ENCODE measurements at regions not wholly inside any gene's neighbourhood (a gene's known extent, or its start where the extent isn't known, plus 50 kb on each side); places are given as distances from the start of the nearest gene placed in this dataset.

DNA sequence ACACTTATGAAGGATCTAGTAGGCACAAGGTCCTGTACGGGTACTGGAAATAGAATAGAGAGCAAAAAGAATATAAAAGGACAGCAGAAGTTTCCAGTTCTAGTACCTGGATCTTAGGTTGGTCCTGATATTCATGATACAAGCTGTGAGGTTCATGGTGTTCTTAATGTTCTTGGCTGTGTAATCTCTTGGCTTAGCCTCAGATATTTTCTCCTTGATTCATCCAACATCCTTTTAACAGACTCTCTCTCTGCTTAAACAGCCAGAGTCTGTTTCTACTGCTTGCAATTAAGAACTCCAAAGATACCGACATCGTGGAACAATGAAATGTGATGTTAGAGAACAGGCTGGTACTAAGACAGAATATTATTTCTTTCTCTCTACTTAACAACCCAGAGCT lies 49.9 kb downstream of the CNTN3 start:
- H3K36me3 Mint-ChIP-seq = no peaks in the 10 kb centered on the region
- H3K27me3 Mint-ChIP-seq (ENCODE audit: low read depth) = no peaks in the 10 kb centered on the region
- ChIA-PET POLR2A (no interaction called here), CTCF (no interaction called here)
- TF ChIP-seq KAT7 (CRISPR knock-in tag; IDR thresholded peaks at IDR 0.05; ENCODE audit: borderline replicate concordance) (no peak), EMX1 (CRISPR knock-in tag; IDR thresholded peaks at IDR 0.05) (no peak), GABPB1 (CRISPR knock-in tag; IDR thresholded peaks at IDR 0.05) (no peak), GRHL2 (CRISPR knock-in tag; IDR thresholded peaks at IDR 0.05; ENCODE audit: insufficient replicate concordance, severe bottlenecking) (no peak), ELF4 (CRISPR knock-in tag; IDR thresholded peaks at IDR 0.05; ENCODE audit: low read depth) (no peak), ZNF317 (CRISPR knock-in tag; IDR thresholded peaks at IDR 0.05; ENCODE audit: borderline replicate concordance, low read depth) (no peak), PRRX2 (CRISPR knock-in tag; IDR thresholded peaks at IDR 0.05) (no peak), ZNF416 (CRISPR knock-in tag; IDR thresholded peaks at IDR 0.05) (no peak), SP1 (CRISPR knock-in tag; conservative IDR thresholded peaks at IDR 0.05) (no peak), TEAD4 (CRISPR knock-in tag; IDR thresholded peaks at IDR 0.05) (no peak), SMAD3 (CRISPR knock-in tag; IDR thresholded peaks at IDR 0.05; ENCODE audit: borderline replicate concordance) (no peak), ZBTB21 (CRISPR knock-in tag; IDR thresholded peaks at IDR 0.05; ENCODE audit: borderline replicate concordance) (no peak)
- TF ChIP-seq, protein P1, sequence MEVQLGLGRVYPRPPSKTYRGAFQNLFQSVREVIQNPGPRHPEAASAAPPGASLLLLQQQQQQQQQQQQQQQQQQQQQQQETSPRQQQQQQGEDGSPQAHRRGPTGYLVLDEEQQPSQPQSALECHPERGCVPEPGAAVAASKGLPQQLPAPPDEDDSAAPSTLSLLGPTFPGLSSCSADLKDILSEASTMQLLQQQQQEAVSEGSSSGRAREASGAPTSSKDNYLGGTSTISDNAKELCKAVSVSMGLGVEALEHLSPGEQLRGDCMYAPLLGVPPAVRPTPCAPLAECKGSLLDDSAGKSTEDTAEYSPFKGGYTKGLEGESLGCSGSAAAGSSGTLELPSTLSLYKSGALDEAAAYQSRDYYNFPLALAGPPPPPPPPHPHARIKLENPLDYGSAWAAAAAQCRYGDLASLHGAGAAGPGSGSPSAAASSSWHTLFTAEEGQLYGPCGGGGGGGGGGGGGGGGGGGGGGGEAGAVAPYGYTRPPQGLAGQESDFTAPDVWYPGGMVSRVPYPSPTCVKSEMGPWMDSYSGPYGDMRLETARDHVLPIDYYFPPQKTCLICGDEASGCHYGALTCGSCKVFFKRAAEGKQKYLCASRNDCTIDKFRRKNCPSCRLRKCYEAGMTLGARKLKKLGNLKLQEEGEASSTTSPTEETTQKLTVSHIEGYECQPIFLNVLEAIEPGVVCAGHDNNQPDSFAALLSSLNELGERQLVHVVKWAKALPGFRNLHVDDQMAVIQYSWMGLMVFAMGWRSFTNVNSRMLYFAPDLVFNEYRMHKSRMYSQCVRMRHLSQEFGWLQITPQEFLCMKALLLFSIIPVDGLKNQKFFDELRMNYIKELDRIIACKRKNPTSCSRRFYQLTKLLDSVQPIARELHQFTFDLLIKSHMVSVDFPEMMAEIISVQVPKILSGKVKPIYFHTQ (CRISPR knock-in tag; IDR thresholded peaks at IDR 0.05) = no peak
- TF ChIP-seq, protein P2, sequence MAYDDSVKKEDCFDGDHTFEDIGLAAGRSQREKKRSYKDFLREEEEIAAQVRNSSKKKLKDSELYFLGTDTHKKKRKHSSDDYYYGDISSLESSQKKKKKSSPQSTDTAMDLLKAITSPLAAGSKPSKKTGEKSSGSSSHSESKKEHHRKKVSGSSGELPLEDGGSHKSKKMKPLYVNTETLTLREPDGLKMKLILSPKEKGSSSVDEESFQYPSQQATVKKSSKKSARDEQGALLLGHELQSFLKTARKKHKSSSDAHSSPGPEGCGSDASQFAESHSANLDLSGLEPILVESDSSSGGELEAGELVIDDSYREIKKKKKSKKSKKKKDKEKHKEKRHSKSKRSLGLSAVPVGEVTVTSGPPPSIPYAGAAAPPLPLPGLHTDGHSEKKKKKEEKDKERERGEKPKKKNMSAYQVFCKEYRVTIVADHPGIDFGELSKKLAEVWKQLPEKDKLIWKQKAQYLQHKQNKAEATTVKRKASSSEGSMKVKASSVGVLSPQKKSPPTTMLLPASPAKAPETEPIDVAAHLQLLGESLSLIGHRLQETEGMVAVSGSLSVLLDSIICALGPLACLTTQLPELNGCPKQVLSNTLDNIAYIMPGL (CRISPR knock-in tag; IDR thresholded peaks at IDR 0.05) = no peak
- TF ChIP-seq, protein P3, sequence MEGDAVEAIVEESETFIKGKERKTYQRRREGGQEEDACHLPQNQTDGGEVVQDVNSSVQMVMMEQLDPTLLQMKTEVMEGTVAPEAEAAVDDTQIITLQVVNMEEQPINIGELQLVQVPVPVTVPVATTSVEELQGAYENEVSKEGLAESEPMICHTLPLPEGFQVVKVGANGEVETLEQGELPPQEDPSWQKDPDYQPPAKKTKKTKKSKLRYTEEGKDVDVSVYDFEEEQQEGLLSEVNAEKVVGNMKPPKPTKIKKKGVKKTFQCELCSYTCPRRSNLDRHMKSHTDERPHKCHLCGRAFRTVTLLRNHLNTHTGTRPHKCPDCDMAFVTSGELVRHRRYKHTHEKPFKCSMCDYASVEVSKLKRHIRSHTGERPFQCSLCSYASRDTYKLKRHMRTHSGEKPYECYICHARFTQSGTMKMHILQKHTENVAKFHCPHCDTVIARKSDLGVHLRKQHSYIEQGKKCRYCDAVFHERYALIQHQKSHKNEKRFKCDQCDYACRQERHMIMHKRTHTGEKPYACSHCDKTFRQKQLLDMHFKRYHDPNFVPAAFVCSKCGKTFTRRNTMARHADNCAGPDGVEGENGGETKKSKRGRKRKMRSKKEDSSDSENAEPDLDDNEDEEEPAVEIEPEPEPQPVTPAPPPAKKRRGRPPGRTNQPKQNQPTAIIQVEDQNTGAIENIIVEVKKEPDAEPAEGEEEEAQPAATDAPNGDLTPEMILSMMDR (IDR thresholded peaks at IDR 0.05) = no peak
- TF ChIP-seq, protein P4, sequence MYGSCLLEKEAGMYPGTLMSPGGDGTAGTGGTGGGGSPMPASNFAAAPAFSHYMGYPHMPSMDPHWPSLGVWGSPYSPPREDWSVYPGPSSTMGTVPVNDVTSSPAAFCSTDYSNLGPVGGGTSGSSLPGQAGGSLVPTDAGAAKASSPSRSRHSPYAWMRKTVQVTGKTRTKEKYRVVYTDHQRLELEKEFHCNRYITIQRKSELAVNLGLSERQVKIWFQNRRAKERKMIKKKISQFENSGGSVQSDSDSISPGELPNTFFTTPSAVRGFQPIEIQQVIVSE (CRISPR knock-in tag; IDR thresholded peaks at IDR 0.05; ENCODE audit: borderline replicate concordance) = no peak
- TF ChIP-seq, protein P5, sequence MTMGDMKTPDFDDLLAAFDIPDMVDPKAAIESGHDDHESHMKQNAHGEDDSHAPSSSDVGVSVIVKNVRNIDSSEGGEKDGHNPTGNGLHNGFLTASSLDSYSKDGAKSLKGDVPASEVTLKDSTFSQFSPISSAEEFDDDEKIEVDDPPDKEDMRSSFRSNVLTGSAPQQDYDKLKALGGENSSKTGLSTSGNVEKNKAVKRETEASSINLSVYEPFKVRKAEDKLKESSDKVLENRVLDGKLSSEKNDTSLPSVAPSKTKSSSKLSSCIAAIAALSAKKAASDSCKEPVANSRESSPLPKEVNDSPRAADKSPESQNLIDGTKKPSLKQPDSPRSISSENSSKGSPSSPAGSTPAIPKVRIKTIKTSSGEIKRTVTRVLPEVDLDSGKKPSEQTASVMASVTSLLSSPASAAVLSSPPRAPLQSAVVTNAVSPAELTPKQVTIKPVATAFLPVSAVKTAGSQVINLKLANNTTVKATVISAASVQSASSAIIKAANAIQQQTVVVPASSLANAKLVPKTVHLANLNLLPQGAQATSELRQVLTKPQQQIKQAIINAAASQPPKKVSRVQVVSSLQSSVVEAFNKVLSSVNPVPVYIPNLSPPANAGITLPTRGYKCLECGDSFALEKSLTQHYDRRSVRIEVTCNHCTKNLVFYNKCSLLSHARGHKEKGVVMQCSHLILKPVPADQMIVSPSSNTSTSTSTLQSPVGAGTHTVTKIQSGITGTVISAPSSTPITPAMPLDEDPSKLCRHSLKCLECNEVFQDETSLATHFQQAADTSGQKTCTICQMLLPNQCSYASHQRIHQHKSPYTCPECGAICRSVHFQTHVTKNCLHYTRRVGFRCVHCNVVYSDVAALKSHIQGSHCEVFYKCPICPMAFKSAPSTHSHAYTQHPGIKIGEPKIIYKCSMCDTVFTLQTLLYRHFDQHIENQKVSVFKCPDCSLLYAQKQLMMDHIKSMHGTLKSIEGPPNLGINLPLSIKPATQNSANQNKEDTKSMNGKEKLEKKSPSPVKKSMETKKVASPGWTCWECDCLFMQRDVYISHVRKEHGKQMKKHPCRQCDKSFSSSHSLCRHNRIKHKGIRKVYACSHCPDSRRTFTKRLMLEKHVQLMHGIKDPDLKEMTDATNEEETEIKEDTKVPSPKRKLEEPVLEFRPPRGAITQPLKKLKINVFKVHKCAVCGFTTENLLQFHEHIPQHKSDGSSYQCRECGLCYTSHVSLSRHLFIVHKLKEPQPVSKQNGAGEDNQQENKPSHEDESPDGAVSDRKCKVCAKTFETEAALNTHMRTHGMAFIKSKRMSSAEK (CRISPR knock-in tag; IDR thresholded peaks at IDR 0.05; ENCODE audit: borderline replicate concordance) = no peak
- TF ChIP-seq, protein P6, sequence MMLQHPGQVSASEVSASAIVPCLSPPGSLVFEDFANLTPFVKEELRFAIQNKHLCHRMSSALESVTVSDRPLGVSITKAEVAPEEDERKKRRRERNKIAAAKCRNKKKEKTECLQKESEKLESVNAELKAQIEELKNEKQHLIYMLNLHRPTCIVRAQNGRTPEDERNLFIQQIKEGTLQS (CRISPR knock-in tag; conservative IDR thresholded peaks at IDR 0.05) = no peak
- ATAC-seq (no peak), DNase-seq (ENCODE audit: low spot score) (no peak)
- no peaks in the 10 kb centered on the region for H3K4me1 Mint-ChIP-seq
- peaks cover 29% of the 10 kb centered on the region for H3K9me3 Mint-ChIP-seq
- H3K4me3 Mint-ChIP-seq = no peak overlapping the region
- H3K27ac Mint-ChIP-seq = no peak overlapping the region
